GM12873 (cell line): ENCODE measurements at regions not wholly inside any gene's neighbourhood (a gene's known extent, or its start where the extent isn't known, plus 50 kb on each side); places are given as distances from the start of the nearest gene placed in this dataset.

Source experiments
- TF ChIP-seq, protein P1 (sequence below): IDR thresholded peaks from 2 replicates; pipeline ENCODE4 v1.5.1; 2012; ENCODE audit warnings: low read depth, mild to moderate bottlenecking, moderate library complexity, low read length, control low read depth; ENCODE audit not compliant: insufficient read depth; ENCODE audit errors: missing control alignments

DNA sequence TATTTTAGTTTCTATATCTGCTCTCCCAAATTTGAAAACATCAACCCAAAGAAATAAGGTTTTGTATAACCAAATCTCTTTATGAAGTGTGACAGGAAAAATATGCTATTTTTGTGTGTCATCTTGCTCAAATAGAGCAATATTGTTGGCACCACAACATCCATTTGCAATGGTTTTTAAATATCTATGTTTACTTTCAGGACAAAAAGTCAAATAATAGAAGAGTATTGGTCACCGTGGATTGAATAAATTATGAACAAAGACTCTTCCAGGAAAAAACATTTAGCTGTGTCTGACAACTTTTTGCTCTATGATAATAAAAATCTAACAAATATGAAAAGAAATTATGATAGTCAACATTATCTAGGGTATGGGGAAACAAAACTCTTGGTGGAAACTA, 439.2 kb downstream of the BTG1 start:
- TF ChIP-seq, protein P1, sequence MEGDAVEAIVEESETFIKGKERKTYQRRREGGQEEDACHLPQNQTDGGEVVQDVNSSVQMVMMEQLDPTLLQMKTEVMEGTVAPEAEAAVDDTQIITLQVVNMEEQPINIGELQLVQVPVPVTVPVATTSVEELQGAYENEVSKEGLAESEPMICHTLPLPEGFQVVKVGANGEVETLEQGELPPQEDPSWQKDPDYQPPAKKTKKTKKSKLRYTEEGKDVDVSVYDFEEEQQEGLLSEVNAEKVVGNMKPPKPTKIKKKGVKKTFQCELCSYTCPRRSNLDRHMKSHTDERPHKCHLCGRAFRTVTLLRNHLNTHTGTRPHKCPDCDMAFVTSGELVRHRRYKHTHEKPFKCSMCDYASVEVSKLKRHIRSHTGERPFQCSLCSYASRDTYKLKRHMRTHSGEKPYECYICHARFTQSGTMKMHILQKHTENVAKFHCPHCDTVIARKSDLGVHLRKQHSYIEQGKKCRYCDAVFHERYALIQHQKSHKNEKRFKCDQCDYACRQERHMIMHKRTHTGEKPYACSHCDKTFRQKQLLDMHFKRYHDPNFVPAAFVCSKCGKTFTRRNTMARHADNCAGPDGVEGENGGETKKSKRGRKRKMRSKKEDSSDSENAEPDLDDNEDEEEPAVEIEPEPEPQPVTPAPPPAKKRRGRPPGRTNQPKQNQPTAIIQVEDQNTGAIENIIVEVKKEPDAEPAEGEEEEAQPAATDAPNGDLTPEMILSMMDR, result no peak

DNA sequence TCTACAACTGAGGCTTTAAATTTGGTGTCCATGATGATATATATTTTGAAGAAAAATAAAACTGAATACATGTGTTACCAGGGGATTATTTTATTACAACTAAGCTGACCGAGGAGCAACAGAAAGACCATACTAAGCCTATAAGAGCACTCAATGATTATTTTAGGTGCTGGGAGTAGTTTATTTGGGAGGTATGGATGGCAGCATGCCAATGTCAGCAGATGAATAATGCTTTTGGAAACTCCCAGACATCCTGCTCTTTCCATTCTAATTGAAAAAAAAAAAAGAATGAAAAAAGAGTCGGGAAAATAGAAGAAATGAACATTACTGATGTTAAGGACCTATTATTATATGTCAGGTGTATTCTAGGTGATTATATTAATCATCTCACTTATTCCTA, 441.2 kb downstream of the BTG1 start:
- TF ChIP-seq, protein P1, result no peak

DNA sequence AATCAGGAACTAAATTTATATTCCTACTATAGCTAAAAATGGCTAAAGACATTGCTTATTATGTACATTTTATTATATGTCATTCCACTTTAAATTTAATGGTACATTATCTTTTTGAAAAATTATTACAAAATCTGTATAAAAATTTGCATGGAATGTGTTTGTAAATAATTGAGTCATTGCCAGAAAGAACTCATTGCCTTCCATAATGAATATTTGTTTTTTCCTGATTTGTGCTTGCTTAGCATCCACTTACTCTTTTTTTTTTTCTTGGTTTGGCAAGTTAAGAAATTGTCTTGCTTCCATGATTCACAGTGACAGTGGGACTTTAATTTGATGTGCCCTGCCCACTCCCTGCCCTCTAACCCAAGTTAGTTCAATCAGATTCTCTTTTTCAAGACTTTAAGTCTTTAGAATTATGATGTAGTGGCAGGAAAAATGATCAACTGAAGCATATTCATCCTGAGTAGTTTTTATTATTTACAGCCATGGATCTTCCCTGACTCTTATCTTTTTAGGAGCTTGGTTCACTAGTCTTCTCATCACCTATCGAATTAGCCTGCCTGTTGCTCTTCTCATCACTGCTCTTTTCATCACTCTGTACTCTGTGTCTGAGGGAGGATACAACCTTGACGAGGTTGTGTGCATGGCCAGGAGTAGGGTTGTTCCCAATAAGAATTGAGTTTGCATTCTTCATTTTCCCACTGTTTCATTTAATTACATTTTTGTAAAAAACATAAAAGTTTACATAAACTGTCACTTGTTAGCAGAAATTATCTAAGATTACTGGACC, 442.0 kb downstream of the BTG1 start:
- TF ChIP-seq, protein P1, result no peak

DNA sequence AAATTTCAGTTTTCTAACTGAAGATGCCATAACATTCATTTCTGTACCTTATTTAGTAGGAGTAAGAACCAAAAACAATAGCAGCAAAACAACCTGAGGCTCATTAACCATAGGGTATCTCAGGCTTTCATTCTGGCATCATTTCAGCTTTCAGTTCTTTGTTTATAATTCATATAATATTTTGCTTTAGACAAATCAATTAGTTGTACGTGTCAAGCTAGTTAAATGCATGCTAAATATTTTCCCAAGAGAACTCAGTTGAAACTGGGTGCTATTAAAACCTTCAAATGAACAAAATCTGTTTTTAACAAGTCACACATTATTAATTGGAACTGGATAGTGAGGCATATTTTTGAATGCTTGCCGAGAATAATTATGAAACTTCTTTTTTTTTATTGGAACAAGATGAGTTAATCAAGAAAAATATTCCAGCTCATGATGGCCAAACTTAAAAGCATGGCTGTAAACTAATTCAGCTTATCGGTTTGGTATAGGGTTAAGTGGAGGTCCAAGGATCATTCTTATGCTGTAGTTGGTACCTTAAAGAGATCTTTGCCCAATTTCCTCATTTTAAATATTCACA, 442.7 kb downstream of the BTG1 start:
- TF ChIP-seq, protein P1, result no peak

DNA sequence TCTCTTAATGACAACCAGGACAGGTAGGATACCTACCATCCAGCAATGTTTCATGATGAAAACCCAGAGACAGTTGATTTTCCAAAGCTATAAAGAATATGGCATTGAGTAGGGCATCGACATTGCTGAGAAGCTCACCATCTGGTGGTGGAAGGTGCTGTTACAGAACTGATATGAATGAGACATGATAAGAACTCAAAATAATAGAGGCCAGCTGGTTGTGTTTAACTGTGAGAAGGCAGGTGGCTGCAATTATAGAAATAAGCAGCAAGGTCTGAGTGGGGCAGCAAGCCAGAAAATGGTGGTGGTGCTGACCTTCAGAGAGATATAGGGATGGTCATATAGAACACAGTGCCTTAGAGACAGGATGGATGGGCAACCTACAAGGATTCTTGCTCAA, 449.7 kb downstream of the BTG1 start:
- TF ChIP-seq, protein P1, result peak; percentile 7

DNA sequence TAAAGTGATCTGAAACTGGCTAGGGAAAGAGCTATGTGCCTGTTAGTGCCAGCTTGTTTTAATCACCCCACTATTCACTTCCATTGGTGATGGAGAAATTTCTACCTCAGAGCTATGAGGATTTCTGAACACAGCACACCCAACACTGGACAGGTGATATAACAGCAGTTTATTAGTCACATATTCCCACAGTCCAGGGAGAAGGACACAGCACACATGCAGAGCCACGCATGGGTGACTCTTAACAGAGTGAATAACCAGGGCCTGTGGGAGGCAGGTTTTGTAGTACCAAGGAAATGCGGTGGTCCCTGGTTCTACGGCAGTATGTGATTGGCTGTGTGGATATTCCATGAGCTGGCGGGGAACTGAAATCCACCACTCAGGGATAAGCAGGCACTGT, 455.1 kb downstream of the BTG1 start:
- TF ChIP-seq, protein P1, result no peak

DNA sequence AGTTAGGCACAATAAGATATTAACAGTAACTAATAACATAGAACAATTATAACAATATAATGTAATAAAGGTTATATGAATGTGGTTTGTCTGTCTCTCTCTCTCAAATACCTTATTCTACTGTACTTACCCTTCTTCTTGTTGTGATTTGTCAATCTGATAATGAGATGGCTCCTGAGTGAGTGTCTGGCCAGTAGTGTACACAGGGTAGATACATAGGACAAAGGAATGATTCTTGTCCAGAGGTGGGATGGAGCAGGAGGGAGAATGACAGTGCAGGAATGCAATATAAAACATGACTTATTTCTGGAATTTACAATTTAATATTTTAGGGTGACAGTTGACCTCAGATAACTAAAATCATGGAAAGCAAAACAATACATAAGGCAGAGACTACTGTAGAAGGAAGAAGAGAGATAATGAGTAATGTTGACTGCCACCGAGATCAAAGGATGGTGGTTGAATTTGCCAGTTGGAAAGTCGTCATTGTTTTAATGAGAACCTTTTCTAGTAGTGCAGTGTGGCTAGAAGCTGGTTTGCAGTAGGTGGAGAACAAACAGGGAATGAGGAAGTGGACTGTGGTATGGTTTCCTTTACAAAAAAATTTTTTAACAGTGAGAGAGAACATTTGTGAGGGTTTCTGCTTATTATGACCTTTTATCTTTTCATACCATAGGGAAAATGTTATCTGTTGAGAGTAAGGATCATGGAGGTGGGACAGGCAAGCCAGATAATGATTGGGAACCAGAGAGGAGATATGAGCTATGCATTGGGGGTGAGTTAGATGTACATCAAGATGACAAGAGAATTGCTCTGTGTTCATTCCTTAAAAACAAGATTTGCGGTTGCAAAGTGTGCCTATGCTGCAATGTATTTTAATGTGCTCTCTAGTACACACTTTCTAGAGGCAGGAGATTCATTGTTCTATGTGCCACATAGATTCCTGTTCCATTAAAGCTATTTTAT, 458.3 kb downstream of the BTG1 start:
- TF ChIP-seq, protein P1, result no peak
